ENCODE measurements at regions not wholly inside any gene's neighbourhood (a gene's known extent, or its start where the extent isn't known, plus 50 kb on each side); places are given as distances from the start of the nearest gene placed in this dataset.

DNA sequence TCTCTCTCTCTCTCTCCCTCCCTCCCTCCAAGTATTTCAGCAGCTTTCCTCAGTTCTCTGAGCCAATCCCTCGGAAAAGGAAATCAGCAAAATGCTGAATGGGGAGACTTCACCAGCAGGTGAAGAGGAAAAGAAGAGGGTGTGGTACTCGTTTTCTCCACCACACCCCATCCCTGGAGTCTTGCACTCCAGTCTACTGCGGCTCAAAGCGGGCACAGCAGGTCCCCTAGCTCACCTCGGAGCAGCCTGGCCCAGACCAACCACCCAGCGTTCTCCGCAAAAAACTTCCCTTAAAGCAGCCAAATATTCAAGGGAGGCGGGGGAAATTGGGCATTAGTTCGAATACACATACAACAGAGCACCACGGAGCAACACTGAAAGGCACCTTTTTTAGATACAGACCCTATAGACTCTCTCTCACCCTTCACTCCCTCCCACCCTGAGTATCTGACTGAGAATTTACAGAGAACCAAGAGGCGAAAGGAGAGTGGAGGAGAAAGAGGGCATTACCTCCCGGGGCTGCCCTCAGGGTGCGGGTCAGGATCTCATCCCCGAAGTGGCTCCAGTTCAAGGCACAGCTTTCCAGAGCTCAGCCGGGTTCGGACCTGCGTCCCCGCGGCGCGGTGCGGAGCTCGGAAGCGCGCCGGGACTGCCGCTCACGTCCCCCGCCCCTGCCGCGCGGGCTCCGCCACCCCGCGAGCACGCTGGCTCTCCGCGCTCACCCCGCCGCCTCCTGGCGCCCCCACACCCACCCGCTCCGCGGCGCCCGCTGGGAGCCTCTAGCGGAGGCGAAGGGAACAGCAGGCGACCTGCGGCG, 1638.5 kb upstream of the C9orf72 start:
- Histone ChIP-seq H3K9me3 (no peaks in the 10 kb centered on the region), H3K27me3 (peaks cover 17% of the 10 kb centered on the region), H3K4me3 (ENCODE audit: low read depth, low read length) (peak overlapping the region; percentile 83), H3K4me1 (no peaks in the 10 kb centered on the region; the same call in 1 of the 2 replicates), H3K36me3 (no peaks in the 10 kb centered on the region)
- peak; percentile 82 for DNase-seq
- TF ChIP-seq, protein P1, sequence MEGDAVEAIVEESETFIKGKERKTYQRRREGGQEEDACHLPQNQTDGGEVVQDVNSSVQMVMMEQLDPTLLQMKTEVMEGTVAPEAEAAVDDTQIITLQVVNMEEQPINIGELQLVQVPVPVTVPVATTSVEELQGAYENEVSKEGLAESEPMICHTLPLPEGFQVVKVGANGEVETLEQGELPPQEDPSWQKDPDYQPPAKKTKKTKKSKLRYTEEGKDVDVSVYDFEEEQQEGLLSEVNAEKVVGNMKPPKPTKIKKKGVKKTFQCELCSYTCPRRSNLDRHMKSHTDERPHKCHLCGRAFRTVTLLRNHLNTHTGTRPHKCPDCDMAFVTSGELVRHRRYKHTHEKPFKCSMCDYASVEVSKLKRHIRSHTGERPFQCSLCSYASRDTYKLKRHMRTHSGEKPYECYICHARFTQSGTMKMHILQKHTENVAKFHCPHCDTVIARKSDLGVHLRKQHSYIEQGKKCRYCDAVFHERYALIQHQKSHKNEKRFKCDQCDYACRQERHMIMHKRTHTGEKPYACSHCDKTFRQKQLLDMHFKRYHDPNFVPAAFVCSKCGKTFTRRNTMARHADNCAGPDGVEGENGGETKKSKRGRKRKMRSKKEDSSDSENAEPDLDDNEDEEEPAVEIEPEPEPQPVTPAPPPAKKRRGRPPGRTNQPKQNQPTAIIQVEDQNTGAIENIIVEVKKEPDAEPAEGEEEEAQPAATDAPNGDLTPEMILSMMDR (IDR thresholded peaks at IDR 0.05; ENCODE audit: low read depth, low read length) = peak; percentile 61

DNA sequence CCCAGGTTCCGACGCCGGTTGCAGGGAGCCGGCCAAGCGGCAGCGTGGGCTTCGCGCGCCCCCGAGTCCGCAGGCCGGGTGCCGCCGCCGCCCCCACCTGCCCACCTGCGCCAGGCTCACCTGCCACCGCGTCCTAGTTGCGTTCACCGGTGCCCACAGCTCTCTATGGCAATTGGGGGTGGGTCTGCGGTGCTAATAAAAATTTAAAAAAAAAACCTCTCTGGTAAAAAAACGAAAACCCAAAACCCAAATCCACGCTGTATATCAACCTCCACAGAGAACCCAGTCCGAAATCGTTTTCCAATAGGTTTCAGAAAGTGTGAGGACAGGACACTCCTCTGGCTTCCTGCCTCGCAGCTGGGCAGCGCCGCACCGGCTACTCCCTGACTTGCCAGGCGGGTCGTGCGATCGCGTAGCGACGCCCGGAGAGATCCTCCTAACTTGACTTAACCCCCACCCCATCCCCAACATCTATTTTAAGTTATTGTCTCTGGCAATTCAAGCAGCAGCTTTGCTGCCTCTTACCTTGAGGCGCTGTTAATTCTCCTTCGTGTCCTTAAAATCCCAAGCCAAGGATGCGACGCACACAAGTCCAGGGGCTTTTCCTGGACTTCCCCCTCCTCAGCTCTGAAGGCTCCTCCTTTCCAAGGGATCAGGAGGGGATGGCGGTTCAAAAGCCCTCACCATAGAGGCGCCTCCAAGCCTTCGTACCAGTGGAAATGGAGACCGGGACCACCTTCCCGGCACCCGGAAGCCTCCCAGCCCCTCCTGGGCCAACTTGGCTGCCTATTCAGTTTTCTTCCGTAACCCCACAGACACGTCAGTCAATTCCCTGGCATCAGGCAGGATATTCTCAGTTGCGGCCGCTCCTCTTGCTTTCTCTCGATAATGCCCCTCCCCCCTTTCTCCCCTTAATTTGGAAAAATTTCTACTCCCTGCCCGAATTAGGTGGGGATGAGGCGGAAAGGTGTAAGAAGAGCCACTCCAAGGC, 1639.4 kb upstream of the C9orf72 start:
- Histone ChIP-seq H3K27me3 (peaks cover 17% of the 10 kb centered on the region), H3K36me3 (no peaks in the 10 kb centered on the region)

DNA sequence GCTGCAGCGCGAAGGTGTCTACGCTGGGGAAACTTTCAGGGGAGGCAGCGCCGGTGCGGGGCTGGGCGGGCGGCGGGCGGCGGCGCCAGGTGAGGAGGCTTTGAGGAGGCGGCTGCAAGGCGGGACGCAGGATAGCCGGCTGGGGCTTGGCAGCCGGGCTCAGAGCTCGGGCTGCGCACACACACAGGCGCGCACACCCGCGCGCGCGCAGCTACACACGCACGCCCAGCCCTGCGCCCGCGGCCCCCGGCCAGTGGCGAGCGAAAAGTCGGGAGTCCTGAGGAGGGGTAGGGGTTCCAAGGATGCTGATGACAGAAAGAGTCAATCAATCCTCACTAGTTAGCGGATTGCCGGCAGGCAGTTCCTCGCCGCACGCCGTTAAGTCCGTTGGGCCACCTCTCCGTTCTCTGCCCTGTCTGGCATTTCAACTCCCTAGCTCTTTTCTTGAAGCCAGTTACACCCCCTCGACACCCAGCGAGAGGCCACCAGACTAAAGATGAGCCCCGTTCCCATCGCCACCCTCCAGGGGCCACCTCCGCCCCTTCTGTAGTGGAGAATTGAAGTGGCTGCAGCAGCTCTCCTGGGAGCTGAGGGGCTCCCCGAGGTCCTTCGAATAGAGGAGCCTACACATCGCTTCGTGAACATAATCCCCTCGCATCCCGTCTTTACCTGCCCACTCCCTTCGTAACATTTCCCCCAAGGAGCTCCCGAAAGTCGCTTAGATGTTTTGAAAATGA, 1640.3 kb upstream of the C9orf72 start, which contains the start of gene LINGO2:
LINGO2 (minus strand) TSS at position 185 of the 737 bp plus-strand sequence.
- H3K4me3 ChIP-seq (ENCODE audit: low read depth, low read length) = peak within 1 kb of the TSS; percentile 83
- H3K27me3 ChIP-seq = peaks cover 17% of the 10 kb centered on the region
- no peaks in the 10 kb centered on the region for H3K36me3 ChIP-seq
- H3K4me1 ChIP-seq = no peaks in the 10 kb centered on the region; the same call in 1 of the 2 replicates
- peak; percentile 54 for DNase-seq
- no peaks in the 10 kb centered on the region for H3K9me3 ChIP-seq
- TF ChIP-seq, protein P1 (IDR thresholded peaks at IDR 0.05; ENCODE audit: low read depth, low read length) = no peak

More for the DNA sequence above, 1639.4 kb upstream of the C9orf72 start:
- Histone ChIP-seq H3K9me3 (no peaks in the 10 kb centered on the region), H3K4me1 (no peaks in the 10 kb centered on the region; the same call in 1 of the 2 replicates), H3K4me3 (ENCODE audit: low read depth, low read length) (peak overlapping the region; percentile 83)
- peak; percentile 60 for DNase-seq
- TF ChIP-seq, protein P1 (IDR thresholded peaks at IDR 0.05; ENCODE audit: low read depth, low read length) = no peak

DNA sequence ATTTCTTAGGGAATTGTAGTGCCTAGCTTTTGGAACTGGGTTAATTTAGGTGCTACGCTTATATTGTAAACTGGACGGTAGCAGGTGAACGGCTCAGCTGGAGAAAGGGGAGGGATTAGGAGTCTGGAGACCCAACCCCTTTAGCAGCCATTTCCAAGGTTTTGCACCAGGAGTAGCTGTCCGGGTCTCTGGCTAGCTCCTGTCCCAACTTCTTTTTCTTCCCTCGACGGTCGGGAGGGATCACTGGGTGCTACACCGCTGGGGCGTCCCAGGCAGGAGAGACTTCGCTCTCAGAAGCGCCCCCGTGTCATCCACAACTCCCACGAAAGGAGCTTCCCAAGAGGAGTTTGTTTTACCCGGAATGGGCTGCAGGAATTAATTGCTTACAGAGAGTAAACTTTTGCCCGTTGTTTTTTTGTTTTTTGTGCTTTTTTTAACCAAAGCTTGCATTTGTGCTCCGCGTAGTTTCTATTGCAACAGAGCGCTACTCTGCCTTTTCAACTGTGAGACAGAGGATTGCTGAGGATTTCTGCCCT, 1640.9 kb upstream of the C9orf72 start:
- peak overlapping the region; percentile 83 for H3K4me3 ChIP-seq (ENCODE audit: low read depth, low read length)
- no peaks in the 10 kb centered on the region for H3K9me3 ChIP-seq
- TF ChIP-seq, protein P1 (IDR thresholded peaks at IDR 0.05; ENCODE audit: low read depth, low read length) = no peak
- DNase-seq = peak; percentile 64
- H3K36me3 ChIP-seq = no peaks in the 10 kb centered on the region
- H3K27me3 ChIP-seq = peaks cover 17% of the 10 kb centered on the region
- no peaks in the 10 kb centered on the region for H3K4me1 ChIP-seq

DNA sequence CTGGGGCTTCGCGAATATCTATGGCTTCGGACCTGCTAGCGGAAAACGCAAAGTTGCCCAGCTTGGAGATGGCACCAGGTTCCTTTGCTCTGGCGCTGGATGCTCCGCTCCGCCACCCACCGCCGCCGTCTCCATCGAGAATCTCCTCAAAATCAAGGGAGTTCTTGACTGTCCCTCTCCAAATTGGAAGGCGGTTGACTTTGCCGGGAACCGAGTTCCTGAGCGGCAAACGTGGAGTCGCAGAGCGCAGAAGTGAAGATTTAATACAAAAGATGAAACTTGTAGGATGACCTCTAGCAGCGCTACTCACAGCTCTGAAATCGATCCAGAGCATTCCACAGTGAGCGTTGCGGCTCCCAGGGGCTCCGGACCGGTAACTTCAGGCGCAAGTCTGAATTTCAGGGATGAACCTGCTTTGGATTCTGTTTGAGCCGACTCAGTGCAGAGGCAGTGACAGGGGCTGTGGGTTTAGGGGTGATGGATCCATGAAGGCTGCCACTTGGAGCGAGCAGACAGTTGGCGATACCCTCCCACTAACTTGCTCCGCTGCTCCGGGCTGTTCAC, 1641.5 kb upstream of the C9orf72 start:
- H3K36me3 ChIP-seq = no peaks in the 10 kb centered on the region
- peak; percentile 14 for DNase-seq
- peaks cover 17% of the 10 kb centered on the region for H3K27me3 ChIP-seq
- H3K9me3 ChIP-seq = no peaks in the 10 kb centered on the region
- H3K4me3 ChIP-seq (ENCODE audit: low read depth, low read length) = peak overlapping the region; percentile 83
- TF ChIP-seq, protein P1 (IDR thresholded peaks at IDR 0.05; ENCODE audit: low read depth, low read length) = no peak
- H3K4me1 ChIP-seq = no peaks in the 10 kb centered on the region
